HL-60 (cell line): ENCODE measurements at regions not wholly inside any gene's neighbourhood (a gene's known extent, or its start where the extent isn't known, plus 50 kb on each side); places are given as distances from the start of the nearest gene placed in this dataset.

Source experiments
- DNase-seq, 2 experiments: peaks; one replicate each; pipeline ENCODE4 v3.0.0-alpha.2; 2010 to 2020; ENCODE audit warnings: low read depth in 1 of 2, low spot score in 1 of 2
- H3K27ac ChIP-seq: fragments of 250-450 bp; sonication (Bioruptor Pico); replicated peaks from 2 replicates; pipeline ENCODE4 v1.5.1; 2020; ENCODE audit warnings: mild to moderate bottlenecking, moderate library complexity
- H3K27me3 ChIP-seq: fragments of 250-450 bp; sonication (Bioruptor Pico); 2 replicates; pipeline ENCODE4 v1.5.1; 2021; ENCODE audit warnings: mild to moderate bottlenecking, moderate library complexity; ENCODE audit not compliant: insufficient read depth, poor library complexity, severe bottlenecking
- H3K4me3 ChIP-seq: replicated peaks from 2 replicates; pipeline ENCODE4 v1.5.1; 2011; ENCODE audit warnings: mild to moderate bottlenecking, control low read depth, low read length; ENCODE audit not compliant: insufficient read depth
- GABPA ChIP-seq: IDR thresholded peaks from 2 replicates; pipeline ENCODE4 v1.6.1; 2012; ENCODE audit warnings: low read depth
- POLR2AphosphoS5 ChIP-seq: IDR thresholded peaks from 2 replicates; pipeline ENCODE4 v1.6.1; 2012; ENCODE audit warnings: low read depth
- SPI1 ChIP-seq: IDR thresholded peaks from 2 replicates; pipeline ENCODE4 v1.6.1; 2012; ENCODE audit warnings: low read depth, mild to moderate bottlenecking, borderline replicate concordance
- TF ChIP-seq, protein P1 (sequence below): IDR thresholded peaks from 2 replicates; pipeline ENCODE4 v1.6.1; 2012; ENCODE audit warnings: low read depth; ENCODE audit not compliant: insufficient replicate concordance
- TF ChIP-seq, protein P2 (sequence below): IDR thresholded peaks from one replicate; pipeline ENCODE4 v1.5.1; 2011; ENCODE audit warnings: low read length, control low read depth, inconsistent platforms; ENCODE audit not compliant: insufficient read depth

GRCh38 chr3:6124875-6125274 lies 736.0 kb upstream of the GRM7 start:
- Histone ChIP-seq H3K4me3 (no peak overlapping the region), H3K27me3 (no peaks in the 10 kb centered on the region), H3K27ac (no peak overlapping the region)
- DNase-seq, result no peak
- no peak for TF ChIP-seq POLR2AphosphoS5
- TF ChIP-seq, protein P1, sequence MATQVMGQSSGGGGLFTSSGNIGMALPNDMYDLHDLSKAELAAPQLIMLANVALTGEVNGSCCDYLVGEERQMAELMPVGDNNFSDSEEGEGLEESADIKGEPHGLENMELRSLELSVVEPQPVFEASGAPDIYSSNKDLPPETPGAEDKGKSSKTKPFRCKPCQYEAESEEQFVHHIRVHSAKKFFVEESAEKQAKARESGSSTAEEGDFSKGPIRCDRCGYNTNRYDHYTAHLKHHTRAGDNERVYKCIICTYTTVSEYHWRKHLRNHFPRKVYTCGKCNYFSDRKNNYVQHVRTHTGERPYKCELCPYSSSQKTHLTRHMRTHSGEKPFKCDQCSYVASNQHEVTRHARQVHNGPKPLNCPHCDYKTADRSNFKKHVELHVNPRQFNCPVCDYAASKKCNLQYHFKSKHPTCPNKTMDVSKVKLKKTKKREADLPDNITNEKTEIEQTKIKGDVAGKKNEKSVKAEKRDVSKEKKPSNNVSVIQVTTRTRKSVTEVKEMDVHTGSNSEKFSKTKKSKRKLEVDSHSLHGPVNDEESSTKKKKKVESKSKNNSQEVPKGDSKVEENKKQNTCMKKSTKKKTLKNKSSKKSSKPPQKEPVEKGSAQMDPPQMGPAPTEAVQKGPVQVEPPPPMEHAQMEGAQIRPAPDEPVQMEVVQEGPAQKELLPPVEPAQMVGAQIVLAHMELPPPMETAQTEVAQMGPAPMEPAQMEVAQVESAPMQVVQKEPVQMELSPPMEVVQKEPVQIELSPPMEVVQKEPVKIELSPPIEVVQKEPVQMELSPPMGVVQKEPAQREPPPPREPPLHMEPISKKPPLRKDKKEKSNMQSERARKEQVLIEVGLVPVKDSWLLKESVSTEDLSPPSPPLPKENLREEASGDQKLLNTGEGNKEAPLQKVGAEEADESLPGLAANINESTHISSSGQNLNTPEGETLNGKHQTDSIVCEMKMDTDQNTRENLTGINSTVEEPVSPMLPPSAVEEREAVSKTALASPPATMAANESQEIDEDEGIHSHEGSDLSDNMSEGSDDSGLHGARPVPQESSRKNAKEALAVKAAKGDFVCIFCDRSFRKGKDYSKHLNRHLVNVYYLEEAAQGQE, result no peak
- no peak for TF ChIP-seq GABPA
- TF ChIP-seq SPI1, result no peak
- TF ChIP-seq, protein P2, sequence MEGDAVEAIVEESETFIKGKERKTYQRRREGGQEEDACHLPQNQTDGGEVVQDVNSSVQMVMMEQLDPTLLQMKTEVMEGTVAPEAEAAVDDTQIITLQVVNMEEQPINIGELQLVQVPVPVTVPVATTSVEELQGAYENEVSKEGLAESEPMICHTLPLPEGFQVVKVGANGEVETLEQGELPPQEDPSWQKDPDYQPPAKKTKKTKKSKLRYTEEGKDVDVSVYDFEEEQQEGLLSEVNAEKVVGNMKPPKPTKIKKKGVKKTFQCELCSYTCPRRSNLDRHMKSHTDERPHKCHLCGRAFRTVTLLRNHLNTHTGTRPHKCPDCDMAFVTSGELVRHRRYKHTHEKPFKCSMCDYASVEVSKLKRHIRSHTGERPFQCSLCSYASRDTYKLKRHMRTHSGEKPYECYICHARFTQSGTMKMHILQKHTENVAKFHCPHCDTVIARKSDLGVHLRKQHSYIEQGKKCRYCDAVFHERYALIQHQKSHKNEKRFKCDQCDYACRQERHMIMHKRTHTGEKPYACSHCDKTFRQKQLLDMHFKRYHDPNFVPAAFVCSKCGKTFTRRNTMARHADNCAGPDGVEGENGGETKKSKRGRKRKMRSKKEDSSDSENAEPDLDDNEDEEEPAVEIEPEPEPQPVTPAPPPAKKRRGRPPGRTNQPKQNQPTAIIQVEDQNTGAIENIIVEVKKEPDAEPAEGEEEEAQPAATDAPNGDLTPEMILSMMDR, result no peak

- no peak for DNase-seq
- Histone ChIP-seq H3K27ac (no peak overlapping the region), H3K4me3 (no peak overlapping the region), H3K27me3 (no peaks in the 10 kb centered on the region)
- TF ChIP-seq SPI1 (no peak), GABPA (no peak), POLR2AphosphoS5 (no peak)
- TF ChIP-seq, protein P2, result no peak
- TF ChIP-seq, protein P1, result no peak
Measured at GRCh38 chr3:6125520-6125919, 735.4 kb upstream of the GRM7 start.

- TF ChIP-seq, protein P2, result no peak
- no peak for TF ChIP-seq SPI1
- TF ChIP-seq, protein P1, result no peak
- no peak for TF ChIP-seq GABPA
- no peak for TF ChIP-seq POLR2AphosphoS5
- Histone ChIP-seq H3K27me3 (no peaks in the 10 kb centered on the region), H3K27ac (no peak overlapping the region), H3K4me3 (no peak overlapping the region)
- DNase-seq, result no peak
Measured at GRCh38 chr3:6132684-6133432, 728.1 kb upstream of the GRM7 start.
